ENCODE measurements at regions not wholly inside any gene's neighbourhood (a gene's known extent, or its start where the extent isn't known, plus 50 kb on each side); places are given as distances from the start of the nearest gene placed in this dataset.

- DNase-seq (no peak), ATAC-seq (ENCODE audit: low read depth) (no peak)
- H3K4me1 ChIP-seq (ENCODE audit: control insufficient read depth, insufficient read depth, low read length), result no peaks in the 10 kb centered on the region
- in situ Hi-C loops (cut with MboI; ENCODE audit: low sequenced_read_pairs), result no loop called here
- TF ChIP-seq RCOR1 (IDR thresholded peaks at IDR 0.05; ENCODE audit: insufficient replicate concordance, low read length) (no peak), CTCF (conservative IDR thresholded peaks at IDR 0.05; ENCODE audit: low read depth, low read length) (no peak), FOS (IDR thresholded peaks at IDR 0.05; ENCODE audit: low read depth, low read length) (no peak), RAD21 (IDR thresholded peaks at IDR 0.05; ENCODE audit: low read length) (no peak), ELK1 (IDR thresholded peaks at IDR 0.05; ENCODE audit: borderline replicate concordance, low read depth, low read length) (no peak), SMC3 (IDR thresholded peaks at IDR 0.05; ENCODE audit: low read depth, low read length) (no peak), MAFK (IDR thresholded peaks at IDR 0.05; ENCODE audit: low read depth, low read length) (no peak), NFE2L2 (IDR thresholded peaks at IDR 0.05; ENCODE audit: low read depth, low read length) (no peak), CHD1 (IDR thresholded peaks at IDR 0.05; ENCODE audit: low read depth, low read length) (no peak)
- dilution Hi-C loops (cut with HindIII; ENCODE audit: low sequenced_read_pairs, unreplicated experiment), result no loop called here
- H3K18ac ChIP-seq (ENCODE audit: low read depth, low read length), result no peak overlapping the region
- WGBS, 2 experiments (ENCODE audit: extremely low coverage in 2 of 2, insufficient read length in 1 of 2), result 90% methylated on average over 3 of the region's 12 CpGs; no CpG with 5 or more reads in 1 of the 2 experiments
- no peaks in the 10 kb centered on the region for H4K20me1 ChIP-seq (ENCODE audit: insufficient read depth, low read length)
- no peak overlapping the region for H3K4ac ChIP-seq (ENCODE audit: low read depth, low read length)
- no peak overlapping the region for H2BK5ac ChIP-seq (ENCODE audit: low read depth, low read length, poor library complexity, severe bottlenecking)
- H2AFZ ChIP-seq (replicated peaks; ENCODE audit: low read length, poor library complexity), result no peak overlapping the region
- H3K14ac ChIP-seq (replicated peaks; ENCODE audit: low read depth, low read length), result no peak overlapping the region
- no peak overlapping the region for H4K91ac ChIP-seq (ENCODE audit: insufficient read depth, low read depth, low read length)
- no TSS peak for BruUV-seq (replicated peaks)
- no peak overlapping the region for H3K56ac ChIP-seq (ENCODE audit: extremely low read depth, insufficient read depth, low read length)
- no peak overlapping the region for H2BK15ac ChIP-seq (ENCODE audit: low read depth, low read length)
- H2BK20ac ChIP-seq (ENCODE audit: low read depth, low read length), result no peak overlapping the region
- ChIA-PET CTCF (no interaction called here), POLR2A (ENCODE audit: unreplicated experiment) (no interaction called here)
- H3K4me3 ChIP-seq (ENCODE audit: insufficient read depth, low read depth, low read length), result no peak overlapping the region
- H3K27ac ChIP-seq (ENCODE audit: insufficient read depth, low read length), result no peak overlapping the region
- H3K4me2 ChIP-seq (ENCODE audit: low read depth, low read length), result no peak overlapping the region
- no peaks in the 10 kb centered on the region for H3K27me3 ChIP-seq (ENCODE audit: control insufficient read depth, insufficient read depth, low read length)
- no peak overlapping the region for H4K5ac ChIP-seq (ENCODE audit: low read depth, low read length)
- no peak overlapping the region for H3K9ac ChIP-seq (ENCODE audit: low read depth, low read length)
- H3K9me3 ChIP-seq (ENCODE audit: control insufficient read depth, insufficient read depth, low read length), result no peaks in the 10 kb centered on the region
- H4K8ac ChIP-seq (ENCODE audit: low read depth in 2 of 2, low read length in 2 of 2), result no peak overlapping the region
- H2AK5ac ChIP-seq (ENCODE audit: low read depth, low read length), result no peak overlapping the region
- no peaks in the 10 kb centered on the region for H3K36me3 ChIP-seq (ENCODE audit: control insufficient read depth, insufficient read depth, low read length)
- H3K9me1 ChIP-seq (ENCODE audit: insufficient read depth, low read length), result no peaks in the 10 kb centered on the region
- H2BK120ac ChIP-seq (ENCODE audit: low read depth, low read length), result no peak overlapping the region
- H2AK9ac ChIP-seq (replicated peaks; ENCODE audit: low read depth, low read length, poor library complexity), result no peak overlapping the region
- no peaks in the 10 kb centered on the region for H3K79me1 ChIP-seq (ENCODE audit: low read depth in 1 of 2, low read length in 2 of 2)
- no peak overlapping the region for H3K23ac ChIP-seq (ENCODE audit: low read depth, low read length)
- intact Hi-C loops (cut with micrococcal nuclease), result no loop called here
These were observed 382.3 kb upstream of the KCND2 start for GRCh38 chr7:119890631-119891030.

Data from IMR-90 (cell line).